HL-60 (cell line): ENCODE measurements at regions not wholly inside any gene's neighbourhood (a gene's known extent, or its start where the extent isn't known, plus 50 kb on each side); places are given as distances from the start of the nearest gene placed in this dataset.

ENCODE experiments used
- CTCF ChIP-seq: IDR thresholded peaks from one replicate; pipeline ENCODE4 v1.5.1; 2011; ENCODE audit warnings: low read length, control low read depth, inconsistent platforms; ENCODE audit not compliant: insufficient read depth
- GABPA ChIP-seq: IDR thresholded peaks from 2 replicates; pipeline ENCODE4 v1.6.1; 2012; ENCODE audit warnings: low read depth
- POLR2AphosphoS5 ChIP-seq: IDR thresholded peaks from 2 replicates; pipeline ENCODE4 v1.6.1; 2012; ENCODE audit warnings: low read depth
- SPI1 ChIP-seq: IDR thresholded peaks from 2 replicates; pipeline ENCODE4 v1.6.1; 2012; ENCODE audit warnings: low read depth, mild to moderate bottlenecking, borderline replicate concordance

- no peak for TF ChIP-seq CTCF
- no peak for TF ChIP-seq POLR2AphosphoS5
- no peak for TF ChIP-seq GABPA
- TF ChIP-seq SPI1 = no peak
Observed at GRCh38 chr18:56538746-56539145, 99.6 kb downstream of the TXNL1 start.
